H9 (cell line): ENCODE measurements at regions not wholly inside any gene's neighbourhood (a gene's known extent, or its start where the extent isn't known, plus 50 kb on each side); places are given as distances from the start of the nearest gene placed in this dataset.
"Not testable (repeated sequence)": the region's sequence is repeated elsewhere in the genome, so short reads cannot be mapped to it uniquely, and the experiment has no call there.

Source experiments
- DNase-seq: peaks from one replicate; pipeline ENCODE4 v3.0.0-alpha.2; 2017
- H2AFZ ChIP-seq: one replicate; pipeline ENCODE4 v1.6.1; 2013; ENCODE audit warnings: mild to moderate bottlenecking, low read length, control low read depth, moderate library complexity
- H2AK5ac ChIP-seq: 2 replicates; pipeline ENCODE4 v1.6.1; 2013; ENCODE audit warnings: low read length, control low read depth, mixed read lengths; ENCODE audit not compliant: insufficient read length
- H2BK120ac ChIP-seq: one replicate; pipeline ENCODE4 v1.6.1; 2013; ENCODE audit warnings: low read depth, mild to moderate bottlenecking, low read length, control low read depth, inconsistent platforms; ENCODE audit not compliant: poor library complexity, severe bottlenecking
- H2BK12ac ChIP-seq: 2 replicates; pipeline ENCODE4 v1.6.1; 2013; ENCODE audit warnings: low read length, control low read depth, mixed read lengths, low read depth; ENCODE audit not compliant: insufficient read length
- H2BK15ac ChIP-seq: 2 replicates; pipeline ENCODE4 v1.6.1; 2013; ENCODE audit warnings: low read depth, low read length, control low read depth
- H2BK20ac ChIP-seq: one replicate; pipeline ENCODE4 v1.6.1; 2013; ENCODE audit warnings: low read depth, mild to moderate bottlenecking, low read length, control low read depth, inconsistent platforms; ENCODE audit not compliant: poor library complexity, severe bottlenecking
- H2BK5ac ChIP-seq: 2 replicates; pipeline ENCODE4 v1.6.1; 2013; ENCODE audit warnings: low read length, control low read depth, mixed read lengths; ENCODE audit not compliant: insufficient read length
- H3K14ac ChIP-seq: 2 replicates; pipeline ENCODE4 v1.6.1; 2013; ENCODE audit warnings: low read length, control low read depth; ENCODE audit not compliant: insufficient read depth
- H3K18ac ChIP-seq: 2 replicates; pipeline ENCODE4 v1.6.1; 2013; ENCODE audit warnings: low read depth, mild to moderate bottlenecking, mixed read lengths, low read length, control low read depth; ENCODE audit not compliant: insufficient read length
- H3K23ac ChIP-seq: 2 replicates; pipeline ENCODE4 v1.6.1; 2013; ENCODE audit warnings: low read length, control low read depth, mixed read lengths, low read depth; ENCODE audit not compliant: insufficient read length
- H3K23me2 ChIP-seq: 2 replicates; pipeline ENCODE4 v1.6.1; 2013; ENCODE audit warnings: low read depth, mild to moderate bottlenecking, mixed read lengths, low read length, control low read depth; ENCODE audit not compliant: insufficient read length, poor library complexity, severe bottlenecking
- H3K27ac ChIP-seq: 2 replicates; pipeline ENCODE4 v1.5.1; 2013; ENCODE audit warnings: low read length, control low read depth, mixed read lengths, low read depth; ENCODE audit not compliant: insufficient read length
- H3K27me3 ChIP-seq: 2 replicates; pipeline ENCODE4 v1.6.1; 2013; ENCODE audit warnings: low read length, control low read depth, inconsistent platforms; ENCODE audit not compliant: insufficient read depth
- H3K4ac ChIP-seq: 2 replicates; pipeline ENCODE4 v1.6.1; 2013; ENCODE audit warnings: low read depth, mild to moderate bottlenecking, control low read depth, inconsistent platforms, low read length, moderate library complexity
- H3K4me1 ChIP-seq: 2 replicates; pipeline ENCODE4 v1.6.1; 2013; ENCODE audit warnings: low read length, control low read depth, inconsistent platforms; ENCODE audit not compliant: insufficient read depth
- H3K4me2 ChIP-seq: 2 replicates; pipeline ENCODE4 v1.6.1; 2013; ENCODE audit warnings: low read length, control low read depth, mixed read lengths; ENCODE audit not compliant: insufficient read length, insufficient read depth
- H3K56ac ChIP-seq: 2 replicates; pipeline ENCODE4 v1.6.1; 2013; ENCODE audit warnings: low read depth, mild to moderate bottlenecking, mixed read lengths, low read length, control low read depth; ENCODE audit not compliant: insufficient read length
- H3K79me1 ChIP-seq: 2 replicates; pipeline ENCODE4 v1.6.1; 2013; ENCODE audit warnings: low read depth, mild to moderate bottlenecking, moderate library complexity, low read length, control low read depth, inconsistent platforms; ENCODE audit not compliant: insufficient read depth, poor library complexity, severe bottlenecking
- H3K79me2 ChIP-seq: 2 replicates; pipeline ENCODE4 v1.6.1; 2013; ENCODE audit warnings: low read length, control low read depth, inconsistent platforms; ENCODE audit not compliant: insufficient read depth
- H3K9ac ChIP-seq: 2 replicates; pipeline ENCODE4 v1.6.1; 2013; ENCODE audit warnings: low read length, control low read depth, mixed read lengths; ENCODE audit not compliant: insufficient read length; ENCODE audit errors: extremely low read depth
- H3K9me3 ChIP-seq: one replicate; pipeline ENCODE4 v1.6.1; 2013; ENCODE audit warnings: low read depth, low read length, inconsistent platforms; ENCODE audit not compliant: control insufficient read depth
- H3T11ph ChIP-seq: one replicate; pipeline ENCODE4 v1.6.1; 2013; ENCODE audit warnings: mild to moderate bottlenecking, low read length, control low read depth, inconsistent platforms
- H4K20me1 ChIP-seq: one replicate; pipeline ENCODE4 v1.6.1; 2013; ENCODE audit not compliant: control insufficient read depth, insufficient read length, insufficient read depth
- H4K5ac ChIP-seq: 2 replicates; pipeline ENCODE4 v1.6.1; 2013; ENCODE audit warnings: low read depth, mild to moderate bottlenecking, mixed read lengths, low read length, control low read depth; ENCODE audit not compliant: insufficient read length
- H4K8ac ChIP-seq: replicated peaks from 2 replicates; pipeline ENCODE4 v1.6.1; 2013; ENCODE audit warnings: low read length, control low read depth, mixed read lengths, low read depth; ENCODE audit not compliant: insufficient read length
- H4K91ac ChIP-seq: 2 replicates; pipeline ENCODE4 v1.6.1; 2013; ENCODE audit warnings: low read depth, mild to moderate bottlenecking, moderate library complexity, mixed read lengths, low read length, control low read depth; ENCODE audit not compliant: insufficient read length
- H3K27ac Mint-ChIP-seq, 3 experiments: 2 replicates in 2 of 3; 3 replicates in 1 of 3; pipeline ENCODE4 v1.8.0; 2020 to 2021; ENCODE audit warnings: mixed read lengths in 3 of 3, mild to moderate bottlenecking in 1 of 3, moderate library complexity in 1 of 3
- H3K27me3 Mint-ChIP-seq: 2 replicates; pipeline ENCODE4 v1.8.0; 2021; ENCODE audit warnings: low read depth, mild to moderate bottlenecking, moderate library complexity, mixed read lengths
- H3K36me3 Mint-ChIP-seq, 3 experiments: 2 replicates in 2 of 3; 3 replicates in 1 of 3; pipeline ENCODE4 v1.8.0; 2020 to 2021; ENCODE audit warnings: low read depth in 3 of 3, mixed read lengths in 3 of 3; ENCODE audit not compliant: insufficient read depth in 1 of 3
- H3K4me1 Mint-ChIP-seq, 2 experiments: 2 replicates each; pipeline ENCODE4 v1.8.0; 2020; ENCODE audit warnings: mixed read lengths in 2 of 2
- H3K4me3 Mint-ChIP-seq, 2 experiments: 2 replicates in 1 of 2; 3 replicates in 1 of 2; pipeline ENCODE4 v1.8.0; 2020 to 2021; ENCODE audit warnings: mild to moderate bottlenecking in 2 of 2, mixed read lengths in 2 of 2, moderate library complexity in 1 of 2
- H3K9me3 Mint-ChIP-seq, 2 experiments: 2 replicates in 1 of 2; 3 replicates in 1 of 2; pipeline ENCODE4 v1.8.0; 2020; ENCODE audit warnings: mild to moderate bottlenecking in 2 of 2, mixed read lengths in 2 of 2, moderate library complexity in 1 of 2
- WGBS: extraction: QIAGEN DNeasy Blood & Tissue Kit; methylation state at CpG from one replicate; pipeline ENCODE4 v1.1.7; 2013; ENCODE audit warnings: missing lambda C conversion rate, low lambda C conversion rate, mixed read lengths; ENCODE audit not compliant: insufficient read length; ENCODE audit errors: extremely low coverage; 5-methylcytosine and 5-hydroxymethylcytosine counted together
- TF ChIP-seq, protein P1 (sequence below): fragments of 200-600 bp; sonication (generic); conservative IDR thresholded peaks from 3 replicates; pipeline ENCODE4 v1.8.0; 2021; ENCODE audit warnings: antibody characterized with exemption, mild to moderate bottlenecking

DNA sequence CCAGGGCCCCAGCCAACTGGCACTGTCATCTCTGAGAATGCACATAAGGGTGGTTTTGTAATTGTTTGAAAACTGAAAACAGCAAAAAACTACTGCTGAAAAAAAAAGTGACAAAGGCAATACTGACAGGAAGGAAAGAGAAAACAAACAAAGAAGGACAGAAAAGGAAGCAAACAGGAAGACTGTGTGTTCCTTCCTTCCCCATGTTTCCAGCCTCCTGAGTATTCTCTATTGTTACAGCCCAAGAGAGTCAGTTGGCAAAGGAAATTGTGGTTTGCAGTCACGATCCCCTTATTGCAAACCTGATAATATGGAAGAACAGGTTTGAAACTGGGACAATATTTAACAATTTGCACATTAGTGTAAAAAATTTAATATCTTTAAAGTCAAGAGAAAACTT is 1177.6 kb downstream of the PLA2G4A start:
- Histone ChIP-seq H2AK5ac (no peak overlapping the region), H2BK120ac (no peak overlapping the region), H3K27me3 (no peaks in the 10 kb centered on the region), H3K27ac (no peak overlapping the region), H3K79me2 (no peaks in the 10 kb centered on the region), H3K18ac (no peak overlapping the region), H3K4ac (no peak overlapping the region), H3T11ph (no peak overlapping the region), H2BK12ac (no peak overlapping the region), H3K4me1 (no peaks in the 10 kb centered on the region), H2BK5ac (no peak overlapping the region), H4K20me1 (no peaks in the 10 kb centered on the region), H3K79me1 (no peaks in the 10 kb centered on the region), H4K91ac (no peak overlapping the region), H3K56ac (no peak overlapping the region), H3K4me2 (no peak overlapping the region), H3K9me3 (no peaks in the 10 kb centered on the region), H2AFZ (peak overlapping the region; percentile 3), H3K9ac (no peak overlapping the region), H2BK15ac (no peak overlapping the region), H4K8ac (no peak overlapping the region), H4K5ac (no peak overlapping the region), H2BK20ac (no peak overlapping the region), H3K23ac (no peak overlapping the region), H3K23me2 (no peaks in the 10 kb centered on the region), H3K14ac (no peak overlapping the region)
- Mint-ChIP-seq H3K27me3 (no peaks in the 10 kb centered on the region), H3K36me3 (no peaks in the 10 kb centered on the region), H3K27ac (peak overlapping the region in 2 of 3 experiments; percentile 40 to 61; a peak in 1 of 7 replicates), H3K4me3 (no peak overlapping the region), H3K4me1 (no peaks in the 10 kb centered on the region), H3K9me3 (peaks cover 2 to 3% of the 10 kb centered on the region in 2 experiments; a peak in 3 of 5 replicates)
- WGBS: no CpG with 5 or more reads among the region's 1 CpG
- TF ChIP-seq, protein P1, sequence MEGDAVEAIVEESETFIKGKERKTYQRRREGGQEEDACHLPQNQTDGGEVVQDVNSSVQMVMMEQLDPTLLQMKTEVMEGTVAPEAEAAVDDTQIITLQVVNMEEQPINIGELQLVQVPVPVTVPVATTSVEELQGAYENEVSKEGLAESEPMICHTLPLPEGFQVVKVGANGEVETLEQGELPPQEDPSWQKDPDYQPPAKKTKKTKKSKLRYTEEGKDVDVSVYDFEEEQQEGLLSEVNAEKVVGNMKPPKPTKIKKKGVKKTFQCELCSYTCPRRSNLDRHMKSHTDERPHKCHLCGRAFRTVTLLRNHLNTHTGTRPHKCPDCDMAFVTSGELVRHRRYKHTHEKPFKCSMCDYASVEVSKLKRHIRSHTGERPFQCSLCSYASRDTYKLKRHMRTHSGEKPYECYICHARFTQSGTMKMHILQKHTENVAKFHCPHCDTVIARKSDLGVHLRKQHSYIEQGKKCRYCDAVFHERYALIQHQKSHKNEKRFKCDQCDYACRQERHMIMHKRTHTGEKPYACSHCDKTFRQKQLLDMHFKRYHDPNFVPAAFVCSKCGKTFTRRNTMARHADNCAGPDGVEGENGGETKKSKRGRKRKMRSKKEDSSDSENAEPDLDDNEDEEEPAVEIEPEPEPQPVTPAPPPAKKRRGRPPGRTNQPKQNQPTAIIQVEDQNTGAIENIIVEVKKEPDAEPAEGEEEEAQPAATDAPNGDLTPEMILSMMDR: no peak
- no peak for DNase-seq

DNA sequence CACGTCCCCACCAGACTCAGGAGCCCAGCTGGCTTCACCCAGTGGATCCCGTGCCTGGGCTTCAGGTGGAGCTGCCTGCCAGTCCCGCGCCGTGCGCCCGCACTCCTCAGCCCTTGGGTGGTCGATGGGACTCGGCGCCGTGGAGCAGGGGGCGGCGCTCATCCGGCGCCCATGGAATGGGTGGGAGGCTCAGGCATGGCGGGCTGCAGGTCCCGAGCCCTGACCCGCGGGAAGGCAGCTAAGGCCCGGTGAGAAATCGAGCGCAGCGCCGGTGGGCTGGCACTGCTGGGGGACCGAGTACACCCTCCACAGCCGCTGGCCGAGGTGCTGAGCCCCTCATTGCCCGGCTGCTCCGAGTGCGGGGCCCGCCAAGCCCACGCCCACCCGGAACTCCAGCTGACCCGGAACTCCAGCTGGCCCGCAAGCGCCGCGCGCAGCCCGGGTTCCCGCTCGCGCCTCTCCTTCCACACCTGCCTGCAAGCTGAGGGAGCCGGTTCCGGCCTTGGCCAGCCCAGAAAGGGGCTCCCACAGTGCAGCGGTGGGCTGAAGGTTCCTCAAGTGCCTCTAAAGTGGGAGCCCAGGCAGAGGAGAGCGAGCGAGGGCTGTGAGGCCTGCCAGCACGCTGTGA is 1184.6 kb downstream of the PLA2G4A start:
- not testable (repeated sequence) for H2BK120ac ChIP-seq, H3K27ac Mint-ChIP-seq, H3K14ac ChIP-seq, H3K4me1 Mint-ChIP-seq, H3K4me1 ChIP-seq, H3K79me1 ChIP-seq, H3K27ac ChIP-seq, H2BK12ac ChIP-seq, H3K79me2 ChIP-seq, H3K4ac ChIP-seq, H3K18ac ChIP-seq, H3K9me3 Mint-ChIP-seq, H3K4me2 ChIP-seq, H3T11ph ChIP-seq, H2BK15ac ChIP-seq, H2BK5ac ChIP-seq, H4K20me1 ChIP-seq, H3K27me3 Mint-ChIP-seq, H3K9me3 ChIP-seq, H2AK5ac ChIP-seq, H3K23me2 ChIP-seq, H3K23ac ChIP-seq, H3K27me3 ChIP-seq, H2AFZ ChIP-seq, H3K36me3 Mint-ChIP-seq, H3K4me3 Mint-ChIP-seq, DNase-seq, H4K8ac ChIP-seq, H2BK20ac ChIP-seq, H4K91ac ChIP-seq, H3K56ac ChIP-seq, H4K5ac ChIP-seq, H3K9ac ChIP-seq
- no CpG with 5 or more reads among the region's 49 CpGs for WGBS
